RKO (cell line): ENCODE measurements at regions not wholly inside any gene's neighbourhood (a gene's known extent, or its start where the extent isn't known, plus 50 kb on each side); places are given as distances from the start of the nearest gene placed in this dataset.

ENCODE experiments used
- DNase-seq: peaks from one replicate; pipeline ENCODE4 v3.0.0-alpha.2; 2016; ENCODE audit warnings: low spot score

DNA sequence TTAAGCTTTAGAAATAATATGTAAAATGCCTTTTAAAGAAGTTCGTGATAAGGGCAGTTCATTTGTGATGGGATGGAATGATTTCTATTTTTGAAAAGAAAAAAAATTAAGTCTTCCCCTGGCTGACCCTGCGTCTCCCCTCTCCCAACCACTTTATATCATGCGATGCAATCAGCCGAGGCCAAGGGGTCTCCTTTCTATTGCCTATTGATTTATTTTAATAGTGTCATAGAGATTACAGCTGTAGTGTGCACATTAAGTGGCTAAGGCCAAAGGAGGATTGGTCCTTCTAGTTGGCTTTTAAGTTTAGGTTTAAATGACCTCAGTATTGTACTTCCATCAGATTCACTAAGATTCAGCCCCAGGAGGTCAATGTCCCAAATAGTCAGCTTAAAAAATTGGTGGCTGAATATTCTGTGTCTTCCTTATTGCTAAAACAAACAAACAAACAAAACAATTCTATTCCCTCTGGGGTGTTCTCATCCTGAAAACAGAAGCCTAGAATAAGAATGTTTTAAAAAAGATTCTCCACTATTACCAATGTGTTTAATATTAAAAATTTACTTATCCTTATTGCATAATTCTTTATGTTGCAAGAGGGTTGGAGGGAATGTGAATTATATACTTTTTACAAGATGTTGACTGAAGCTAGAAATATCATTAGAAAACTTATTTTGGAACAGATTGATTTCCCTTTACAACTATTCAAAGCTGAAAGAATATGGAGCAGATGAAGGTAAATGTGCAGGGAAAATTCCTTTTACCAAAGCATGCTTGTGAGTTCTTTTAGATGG is 359.1 kb downstream of the SAMD5 start:
- no peak for DNase-seq

DNA sequence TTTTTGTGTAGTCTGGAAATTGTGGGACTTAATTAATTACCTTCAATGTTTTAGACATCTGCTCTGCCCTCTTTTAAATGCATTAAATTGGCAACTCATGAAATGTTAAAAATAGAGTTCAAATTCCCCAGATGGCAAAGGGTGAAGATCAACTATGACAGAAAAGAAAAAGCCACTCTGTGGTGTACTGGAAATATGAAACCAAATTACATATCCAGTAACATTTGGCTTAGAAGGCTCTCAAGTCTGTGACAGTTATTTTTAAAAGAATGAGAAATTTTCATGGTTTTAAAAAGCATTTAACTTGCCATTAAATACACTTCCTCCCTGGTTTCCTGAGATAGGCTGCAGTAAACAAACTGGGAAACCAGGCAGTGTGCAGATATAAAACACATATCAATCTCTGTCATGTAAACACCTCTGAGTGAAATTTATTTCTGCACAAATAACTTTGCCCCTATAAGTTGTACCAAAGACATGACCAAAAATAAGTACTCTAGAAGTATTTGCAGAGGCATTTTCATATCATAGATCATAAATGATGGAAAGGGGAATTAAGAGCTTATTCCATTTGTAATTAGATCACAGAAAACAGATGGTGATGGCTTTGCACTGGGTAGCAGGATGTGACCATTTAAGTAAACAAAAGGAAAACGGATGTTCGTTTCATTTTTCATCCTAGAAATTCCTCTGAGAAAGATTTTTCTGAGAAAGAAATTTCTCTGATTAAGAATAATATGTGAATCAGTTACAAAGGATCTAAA is 360.1 kb downstream of the SAMD5 start:
- no peak for DNase-seq

DNA sequence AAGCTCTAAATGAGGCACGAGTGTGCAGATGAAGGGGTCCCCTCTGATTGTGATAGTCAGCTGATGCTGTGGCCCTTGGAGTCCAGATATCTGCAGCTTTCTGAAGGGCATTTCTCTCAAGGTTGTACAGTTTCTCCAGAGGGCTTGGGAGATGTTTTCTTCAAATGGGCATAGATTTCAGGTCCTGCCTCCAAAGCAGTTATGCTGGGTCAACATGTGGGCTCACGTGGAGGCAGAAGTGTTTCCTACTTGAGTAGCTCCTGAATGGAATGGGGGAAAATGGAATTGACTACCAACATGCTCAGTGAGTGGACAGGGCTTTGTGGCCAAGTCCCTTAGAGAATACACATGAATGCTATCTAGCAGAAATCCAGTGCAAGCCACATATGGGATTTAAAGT is 360.7 kb downstream of the SAMD5 start:
- DNase-seq = no peak

DNA sequence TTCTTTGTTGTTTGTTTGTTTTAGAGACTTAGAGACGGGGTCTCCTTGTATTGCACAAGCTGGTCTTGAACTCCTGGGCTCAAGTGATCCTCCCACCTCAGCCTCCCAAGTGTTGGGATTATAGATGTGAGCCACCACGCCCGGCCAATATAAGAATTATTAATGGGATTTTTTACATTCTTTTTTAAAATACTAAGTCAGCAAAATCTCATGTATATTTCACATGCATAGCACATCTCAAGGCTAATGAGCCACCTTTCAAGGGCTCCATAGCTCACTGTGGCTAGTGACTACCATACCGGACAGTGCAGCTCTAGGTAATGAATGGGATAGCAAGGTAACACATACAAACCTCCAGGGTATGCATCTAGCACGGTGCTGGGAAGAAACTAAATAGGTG is 361.4 kb downstream of the SAMD5 start:
- DNase-seq = no peak

GRCh38 chr6:147870506-147871110 is 362.1 kb downstream of the SAMD5 start:
- DNase-seq = no peak

- DNase-seq = no peak
Observed at GRCh38 chr6:147872002-147872401, 363.5 kb downstream of the SAMD5 start.

DNA sequence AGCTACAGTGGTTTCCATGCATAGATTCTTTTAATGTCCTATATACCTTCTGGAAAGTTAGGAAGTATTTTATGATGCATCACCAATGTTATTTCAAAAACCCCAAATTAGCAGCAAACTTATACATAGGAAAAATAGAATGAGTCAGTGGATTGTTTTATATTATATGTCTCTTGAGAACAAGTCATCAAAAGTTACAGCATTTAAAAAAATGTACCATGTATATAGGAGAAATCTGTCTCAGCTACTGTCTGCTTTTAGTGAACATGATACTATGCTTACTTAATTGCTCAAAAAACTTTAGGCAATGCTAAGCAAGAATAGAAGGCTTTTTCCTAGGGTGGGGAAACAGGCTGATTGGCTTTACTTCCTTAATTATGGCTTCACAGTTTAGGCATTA is 365.3 kb downstream of the SAMD5 start:
- DNase-seq = no peak

GRCh38 chr6:147874322-147874721 is 365.8 kb downstream of the SAMD5 start:
- no peak for DNase-seq

DNA sequence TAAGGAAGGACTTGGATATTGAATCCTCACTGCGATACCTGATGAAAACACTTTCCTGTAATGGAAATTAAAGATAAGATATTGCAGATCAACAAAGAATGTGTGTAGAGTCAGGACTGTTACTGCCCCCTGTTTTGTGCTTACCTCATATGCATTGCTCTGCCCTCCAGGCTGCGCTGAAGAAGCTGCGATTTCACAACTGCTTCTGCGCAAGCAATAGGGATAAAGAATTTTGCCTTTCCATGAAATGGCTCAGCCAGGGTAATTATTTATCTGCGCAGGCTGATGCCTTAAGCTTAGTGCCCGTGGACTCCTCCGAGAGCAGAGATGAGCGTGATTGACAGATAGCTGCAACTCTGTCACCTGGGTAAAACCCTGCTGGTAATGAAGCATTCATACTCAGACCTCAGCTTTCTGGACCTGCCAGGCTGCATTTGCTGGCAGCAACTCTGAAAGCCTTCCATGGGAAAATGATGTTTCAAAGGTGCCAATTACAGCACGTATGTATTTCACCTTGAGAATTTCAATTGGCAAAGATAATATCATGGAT is 370.6 kb downstream of the SAMD5 start:
- DNase-seq = no peak

DNA sequence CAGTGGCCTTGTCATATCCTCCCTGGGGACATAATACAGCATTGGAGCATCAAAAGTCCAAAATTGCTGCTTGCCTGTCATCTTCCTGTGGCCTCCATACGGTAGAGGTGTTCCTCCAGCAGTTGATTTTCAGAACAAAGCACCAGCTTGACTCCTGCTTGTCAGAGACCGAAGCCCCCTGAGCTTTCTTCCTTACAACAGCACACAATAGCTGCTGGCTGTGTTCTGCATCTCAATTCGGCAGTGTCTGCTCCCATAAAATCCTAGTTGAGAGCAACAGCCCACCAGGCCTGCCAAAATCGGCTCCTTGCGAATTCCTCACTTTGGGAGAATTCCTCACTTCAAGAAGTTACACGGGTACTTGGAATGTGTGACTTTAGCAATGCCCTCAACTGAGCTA is 372.9 kb downstream of the SAMD5 start:
- DNase-seq = no peak

- no peak for DNase-seq
Observed at GRCh38 chr6:147888374-147888773, 379.9 kb downstream of the SAMD5 start.

- DNase-seq = no peak
Observed at GRCh38 chr6:147891671-147892070, 383.2 kb downstream of the SAMD5 start.

- no peak for DNase-seq
Observed at GRCh38 chr6:147892476-147892875, 384.0 kb downstream of the SAMD5 start.

DNA sequence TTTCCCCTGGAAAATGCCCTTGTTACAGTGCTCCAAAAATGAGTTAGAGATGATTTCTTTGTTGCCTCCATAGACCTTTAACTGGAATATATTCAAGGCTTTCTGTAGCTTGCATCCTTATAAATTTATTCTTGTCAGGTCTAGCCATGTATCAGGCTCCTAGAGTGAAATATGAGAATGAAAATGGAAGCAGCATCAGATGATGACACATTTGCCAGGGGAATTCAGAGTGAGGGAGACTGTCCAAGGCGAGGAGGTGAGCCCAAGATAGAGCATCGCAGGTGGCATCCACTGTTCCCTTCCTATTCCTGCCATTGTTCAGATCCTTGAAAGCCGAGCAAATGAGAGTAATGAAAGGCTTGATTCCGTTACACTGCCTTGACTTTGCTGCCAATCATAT is 386.8 kb downstream of the SAMD5 start:
- no peak for DNase-seq

- DNase-seq = no peak
Observed at GRCh38 chr6:147900247-147900830, 391.8 kb downstream of the SAMD5 start.

- DNase-seq = no peak
Observed at GRCh38 chr6:147903321-147903720, 394.8 kb downstream of the SAMD5 start.

GRCh38 chr6:147903931-147904330 is 395.4 kb downstream of the SAMD5 start:
- no peak for DNase-seq

DNA sequence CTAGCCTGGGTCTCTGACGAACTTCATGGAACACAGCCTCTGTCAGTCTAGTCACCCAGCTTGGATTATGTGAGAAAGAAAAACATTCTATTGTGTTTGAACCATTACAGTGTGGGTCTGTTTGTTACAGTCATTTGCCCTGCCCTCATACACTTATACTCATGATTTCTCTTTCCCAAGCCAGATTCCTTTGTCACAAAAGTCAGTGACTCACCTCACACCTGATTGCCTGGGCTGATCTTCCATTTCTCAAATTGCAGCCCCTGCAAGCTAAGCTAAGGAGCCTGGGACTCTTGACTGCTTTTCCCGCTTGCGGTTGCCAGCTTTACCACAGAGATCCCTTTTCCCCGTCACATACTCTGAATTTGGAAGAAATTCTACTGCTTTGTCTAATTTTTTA is 395.9 kb downstream of the SAMD5 start:
- no peak for DNase-seq

DNA sequence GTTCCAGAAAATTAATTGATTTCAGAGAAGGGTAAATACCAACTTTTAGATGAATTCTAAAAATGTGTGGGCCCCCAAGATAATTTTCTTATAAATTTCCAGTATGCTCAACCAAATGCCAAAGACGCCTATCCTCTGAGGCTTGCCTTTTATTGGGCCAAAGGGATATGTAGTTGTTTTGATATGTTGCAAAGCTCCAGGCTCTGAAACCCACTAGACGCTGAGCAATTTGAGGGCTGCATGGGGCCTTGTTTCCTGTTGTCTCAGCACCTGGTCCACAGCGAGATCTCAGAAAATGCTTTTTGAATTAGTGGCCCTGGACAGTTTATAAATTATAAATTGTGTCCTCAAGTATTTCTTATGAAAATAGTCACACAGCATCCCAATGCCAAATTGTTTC is 397.2 kb downstream of the SAMD5 start:
- no peak for DNase-seq

GRCh38 chr6:147906361-147906760 is 397.9 kb downstream of the SAMD5 start:
- DNase-seq = peak; percentile 40

GRCh38 chr6:147909640-147910039 is 401.1 kb downstream of the SAMD5 start:
- DNase-seq = no peak

DNA sequence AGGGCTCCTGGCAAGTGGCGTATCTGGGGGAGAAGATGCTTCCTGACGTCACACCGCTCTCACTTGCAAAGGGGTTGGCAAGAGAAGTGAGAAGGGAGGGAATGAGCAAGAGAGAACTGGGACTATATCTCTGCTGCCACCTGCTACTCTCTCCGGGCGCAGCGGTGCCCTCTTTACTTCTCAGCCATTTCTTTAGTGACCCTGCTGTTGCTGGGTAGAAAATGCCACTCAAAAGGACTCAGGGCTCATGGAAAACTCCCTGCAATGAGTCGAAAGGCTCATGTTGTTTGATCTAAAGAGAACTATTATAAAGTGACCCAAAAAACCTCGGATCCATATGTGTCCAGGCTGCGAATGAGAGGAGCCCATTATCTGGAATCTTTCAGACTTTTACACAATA is 401.8 kb downstream of the SAMD5 start:
- DNase-seq = no peak

GRCh38 chr6:147911057-147911456 is 402.6 kb downstream of the SAMD5 start:
- no peak for DNase-seq
